OCI-LY7 (cell line): ENCODE measurements at regions not wholly inside any gene's neighbourhood (a gene's known extent, or its start where the extent isn't known, plus 50 kb on each side); places are given as distances from the start of the nearest gene placed in this dataset.

Experiments
- EZH2phosphoT487 ChIP-seq: fragments of 200-600 bp; sonication (generic); IDR thresholded peaks from 2 replicates; pipeline ENCODE4 v1.6.1; 2018; ENCODE audit warnings: low read depth, borderline replicate concordance, mild to moderate bottlenecking, mixed run types, antibody characterized with exemption, low read length, moderate library complexity, mixed read lengths
- TF ChIP-seq, protein P1 (sequence below): fragments of 200-600 bp; sonication (generic); conservative IDR thresholded peaks from 2 replicates; pipeline ENCODE4 v1.5.1; 2014; ENCODE audit warnings: mild to moderate bottlenecking, antibody characterized with exemption, low read length, moderate library complexity, mixed read lengths

GRCh38 chr18:57915865-57916582, 112.9 kb upstream of the ATP8B1 start:
- TF ChIP-seq, protein P1, sequence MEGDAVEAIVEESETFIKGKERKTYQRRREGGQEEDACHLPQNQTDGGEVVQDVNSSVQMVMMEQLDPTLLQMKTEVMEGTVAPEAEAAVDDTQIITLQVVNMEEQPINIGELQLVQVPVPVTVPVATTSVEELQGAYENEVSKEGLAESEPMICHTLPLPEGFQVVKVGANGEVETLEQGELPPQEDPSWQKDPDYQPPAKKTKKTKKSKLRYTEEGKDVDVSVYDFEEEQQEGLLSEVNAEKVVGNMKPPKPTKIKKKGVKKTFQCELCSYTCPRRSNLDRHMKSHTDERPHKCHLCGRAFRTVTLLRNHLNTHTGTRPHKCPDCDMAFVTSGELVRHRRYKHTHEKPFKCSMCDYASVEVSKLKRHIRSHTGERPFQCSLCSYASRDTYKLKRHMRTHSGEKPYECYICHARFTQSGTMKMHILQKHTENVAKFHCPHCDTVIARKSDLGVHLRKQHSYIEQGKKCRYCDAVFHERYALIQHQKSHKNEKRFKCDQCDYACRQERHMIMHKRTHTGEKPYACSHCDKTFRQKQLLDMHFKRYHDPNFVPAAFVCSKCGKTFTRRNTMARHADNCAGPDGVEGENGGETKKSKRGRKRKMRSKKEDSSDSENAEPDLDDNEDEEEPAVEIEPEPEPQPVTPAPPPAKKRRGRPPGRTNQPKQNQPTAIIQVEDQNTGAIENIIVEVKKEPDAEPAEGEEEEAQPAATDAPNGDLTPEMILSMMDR: no peak
- TF ChIP-seq EZH2phosphoT487: no peak
